H9 (cell line): ENCODE measurements at regions not wholly inside any gene's neighbourhood (a gene's known extent, or its start where the extent isn't known, plus 50 kb on each side); places are given as distances from the start of the nearest gene placed in this dataset.

Experiments
- DNase-seq: peaks from one replicate; pipeline ENCODE4 v3.0.0-alpha.2; 2017
- H2AFZ ChIP-seq: one replicate; pipeline ENCODE4 v1.6.1; 2013; ENCODE audit warnings: mild to moderate bottlenecking, low read length, control low read depth, moderate library complexity
- H2AK5ac ChIP-seq: 2 replicates; pipeline ENCODE4 v1.6.1; 2013; ENCODE audit warnings: low read length, control low read depth, mixed read lengths; ENCODE audit not compliant: insufficient read length
- H2BK120ac ChIP-seq: one replicate; pipeline ENCODE4 v1.6.1; 2013; ENCODE audit warnings: low read depth, mild to moderate bottlenecking, low read length, control low read depth, inconsistent platforms; ENCODE audit not compliant: poor library complexity, severe bottlenecking
- H2BK12ac ChIP-seq: 2 replicates; pipeline ENCODE4 v1.6.1; 2013; ENCODE audit warnings: low read length, control low read depth, mixed read lengths, low read depth; ENCODE audit not compliant: insufficient read length
- H2BK15ac ChIP-seq: 2 replicates; pipeline ENCODE4 v1.6.1; 2013; ENCODE audit warnings: low read depth, low read length, control low read depth
- H2BK20ac ChIP-seq: one replicate; pipeline ENCODE4 v1.6.1; 2013; ENCODE audit warnings: low read depth, mild to moderate bottlenecking, low read length, control low read depth, inconsistent platforms; ENCODE audit not compliant: poor library complexity, severe bottlenecking
- H2BK5ac ChIP-seq: 2 replicates; pipeline ENCODE4 v1.6.1; 2013; ENCODE audit warnings: low read length, control low read depth, mixed read lengths; ENCODE audit not compliant: insufficient read length
- H3K14ac ChIP-seq: 2 replicates; pipeline ENCODE4 v1.6.1; 2013; ENCODE audit warnings: low read length, control low read depth; ENCODE audit not compliant: insufficient read depth
- H3K18ac ChIP-seq: 2 replicates; pipeline ENCODE4 v1.6.1; 2013; ENCODE audit warnings: low read depth, mild to moderate bottlenecking, mixed read lengths, low read length, control low read depth; ENCODE audit not compliant: insufficient read length
- H3K23ac ChIP-seq: 2 replicates; pipeline ENCODE4 v1.6.1; 2013; ENCODE audit warnings: low read length, control low read depth, mixed read lengths, low read depth; ENCODE audit not compliant: insufficient read length
- H3K23me2 ChIP-seq: 2 replicates; pipeline ENCODE4 v1.6.1; 2013; ENCODE audit warnings: low read depth, mild to moderate bottlenecking, mixed read lengths, low read length, control low read depth; ENCODE audit not compliant: insufficient read length, poor library complexity, severe bottlenecking
- H3K27ac ChIP-seq: 2 replicates; pipeline ENCODE4 v1.5.1; 2013; ENCODE audit warnings: low read length, control low read depth, mixed read lengths, low read depth; ENCODE audit not compliant: insufficient read length
- H3K27me3 ChIP-seq: 2 replicates; pipeline ENCODE4 v1.6.1; 2013; ENCODE audit warnings: low read length, control low read depth, inconsistent platforms; ENCODE audit not compliant: insufficient read depth
- H3K4ac ChIP-seq: 2 replicates; pipeline ENCODE4 v1.6.1; 2013; ENCODE audit warnings: low read depth, mild to moderate bottlenecking, control low read depth, inconsistent platforms, low read length, moderate library complexity
- H3K4me1 ChIP-seq: 2 replicates; pipeline ENCODE4 v1.6.1; 2013; ENCODE audit warnings: low read length, control low read depth, inconsistent platforms; ENCODE audit not compliant: insufficient read depth
- H3K4me2 ChIP-seq: 2 replicates; pipeline ENCODE4 v1.6.1; 2013; ENCODE audit warnings: low read length, control low read depth, mixed read lengths; ENCODE audit not compliant: insufficient read length, insufficient read depth
- H3K56ac ChIP-seq: 2 replicates; pipeline ENCODE4 v1.6.1; 2013; ENCODE audit warnings: low read depth, mild to moderate bottlenecking, mixed read lengths, low read length, control low read depth; ENCODE audit not compliant: insufficient read length
- H3K79me1 ChIP-seq: 2 replicates; pipeline ENCODE4 v1.6.1; 2013; ENCODE audit warnings: low read depth, mild to moderate bottlenecking, moderate library complexity, low read length, control low read depth, inconsistent platforms; ENCODE audit not compliant: insufficient read depth, poor library complexity, severe bottlenecking
- H3K79me2 ChIP-seq: 2 replicates; pipeline ENCODE4 v1.6.1; 2013; ENCODE audit warnings: low read length, control low read depth, inconsistent platforms; ENCODE audit not compliant: insufficient read depth
- H3K9ac ChIP-seq: 2 replicates; pipeline ENCODE4 v1.6.1; 2013; ENCODE audit warnings: low read length, control low read depth, mixed read lengths; ENCODE audit not compliant: insufficient read length; ENCODE audit errors: extremely low read depth
- H3K9me3 ChIP-seq: one replicate; pipeline ENCODE4 v1.6.1; 2013; ENCODE audit warnings: low read depth, low read length, inconsistent platforms; ENCODE audit not compliant: control insufficient read depth
- H3T11ph ChIP-seq: one replicate; pipeline ENCODE4 v1.6.1; 2013; ENCODE audit warnings: mild to moderate bottlenecking, low read length, control low read depth, inconsistent platforms
- H4K20me1 ChIP-seq: one replicate; pipeline ENCODE4 v1.6.1; 2013; ENCODE audit not compliant: control insufficient read depth, insufficient read length, insufficient read depth
- H4K5ac ChIP-seq: 2 replicates; pipeline ENCODE4 v1.6.1; 2013; ENCODE audit warnings: low read depth, mild to moderate bottlenecking, mixed read lengths, low read length, control low read depth; ENCODE audit not compliant: insufficient read length
- H4K8ac ChIP-seq: replicated peaks from 2 replicates; pipeline ENCODE4 v1.6.1; 2013; ENCODE audit warnings: low read length, control low read depth, mixed read lengths, low read depth; ENCODE audit not compliant: insufficient read length
- H4K91ac ChIP-seq: 2 replicates; pipeline ENCODE4 v1.6.1; 2013; ENCODE audit warnings: low read depth, mild to moderate bottlenecking, moderate library complexity, mixed read lengths, low read length, control low read depth; ENCODE audit not compliant: insufficient read length
- H3K27ac Mint-ChIP-seq, 3 experiments: 2 replicates in 2 of 3; 3 replicates in 1 of 3; pipeline ENCODE4 v1.8.0; 2020 to 2021; ENCODE audit warnings: mixed read lengths in 3 of 3, mild to moderate bottlenecking in 1 of 3, moderate library complexity in 1 of 3
- H3K27me3 Mint-ChIP-seq: 2 replicates; pipeline ENCODE4 v1.8.0; 2021; ENCODE audit warnings: low read depth, mild to moderate bottlenecking, moderate library complexity, mixed read lengths
- H3K36me3 Mint-ChIP-seq, 3 experiments: 2 replicates in 2 of 3; 3 replicates in 1 of 3; pipeline ENCODE4 v1.8.0; 2020 to 2021; ENCODE audit warnings: low read depth in 3 of 3, mixed read lengths in 3 of 3; ENCODE audit not compliant: insufficient read depth in 1 of 3
- H3K4me1 Mint-ChIP-seq, 2 experiments: 2 replicates each; pipeline ENCODE4 v1.8.0; 2020; ENCODE audit warnings: mixed read lengths in 2 of 2
- H3K4me3 Mint-ChIP-seq, 2 experiments: 2 replicates in 1 of 2; 3 replicates in 1 of 2; pipeline ENCODE4 v1.8.0; 2020 to 2021; ENCODE audit warnings: mild to moderate bottlenecking in 2 of 2, mixed read lengths in 2 of 2, moderate library complexity in 1 of 2
- H3K9me3 Mint-ChIP-seq, 2 experiments: 2 replicates in 1 of 2; 3 replicates in 1 of 2; pipeline ENCODE4 v1.8.0; 2020; ENCODE audit warnings: mild to moderate bottlenecking in 2 of 2, mixed read lengths in 2 of 2, moderate library complexity in 1 of 2
- WGBS: extraction: QIAGEN DNeasy Blood & Tissue Kit; methylation state at CpG from one replicate; pipeline ENCODE4 v1.1.7; 2013; ENCODE audit warnings: missing lambda C conversion rate, low lambda C conversion rate, mixed read lengths; ENCODE audit not compliant: insufficient read length; ENCODE audit errors: extremely low coverage; 5-methylcytosine and 5-hydroxymethylcytosine counted together
- TF ChIP-seq, protein P1 (sequence below): fragments of 200-600 bp; sonication (generic); conservative IDR thresholded peaks from 3 replicates; pipeline ENCODE4 v1.8.0; 2021; ENCODE audit warnings: antibody characterized with exemption, mild to moderate bottlenecking

DNA sequence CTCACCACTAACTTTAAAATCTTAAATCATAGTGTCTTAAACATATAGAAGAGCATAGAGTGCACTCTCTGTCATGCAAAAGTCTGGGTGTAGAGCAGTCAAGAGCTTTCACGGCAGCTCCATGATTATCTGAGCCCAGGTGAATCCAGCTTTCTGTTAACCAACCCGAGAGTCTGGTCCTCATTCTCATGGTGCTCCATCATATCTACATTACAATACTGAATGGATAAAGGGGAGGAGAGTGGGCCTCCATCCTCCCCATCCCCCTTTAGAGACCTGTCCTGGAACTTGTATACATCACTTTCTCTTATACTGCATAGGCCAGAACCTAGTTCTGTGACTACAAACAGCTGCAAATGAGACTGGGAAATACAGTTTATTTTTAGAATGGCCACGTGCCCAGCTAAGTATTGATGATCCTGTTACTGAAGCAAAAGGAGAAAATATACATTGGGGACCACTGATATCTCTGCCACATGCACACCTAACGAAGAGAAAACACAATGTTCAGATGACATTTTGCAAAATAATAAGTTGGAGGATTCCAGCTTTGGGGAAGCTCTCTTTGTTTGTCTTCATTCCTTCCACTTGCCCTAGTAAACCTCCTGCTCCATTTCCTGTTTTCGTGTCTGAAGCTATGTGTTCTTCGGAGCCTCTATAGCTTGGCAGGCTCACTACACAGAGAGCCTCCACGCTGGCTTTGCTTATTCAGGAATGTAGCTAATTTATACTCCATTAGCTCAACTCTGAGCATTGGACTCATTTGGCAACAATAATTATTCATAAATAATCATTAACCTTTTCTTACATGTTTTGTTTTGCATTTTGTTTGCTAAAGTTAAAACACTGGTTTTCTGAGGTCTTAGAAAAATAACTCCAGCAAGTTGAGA is 110.1 kb downstream of the IYD start:
- no peak overlapping the region for H3K9ac ChIP-seq
- no peak overlapping the region for H4K5ac ChIP-seq
- H2BK12ac ChIP-seq: no peak overlapping the region
- Mint-ChIP-seq H3K27me3 (no peaks in the 10 kb centered on the region), H3K36me3 (peaks cover 0 to 1% (median 0%) of the 10 kb centered on the region in 3 experiments; a peak in 1 of 7 replicates), H3K27ac (peak overlapping the region in 2 of 3 experiments; percentile 17 to 68; a peak in 4 of 7 replicates), H3K9me3 (peaks cover 2 to 4% of the 10 kb centered on the region in 2 experiments; a peak in 3 of 5 replicates), H3K4me3 (no peak overlapping the region), H3K4me1 (peaks cover 15 to 17% of the 10 kb centered on the region in 2 experiments)
- no peak overlapping the region for H2BK20ac ChIP-seq
- H3K79me1 ChIP-seq: no peaks in the 10 kb centered on the region
- peaks cover 3% of the 10 kb centered on the region; the same call in 1 of the 2 replicates for H3K4me1 ChIP-seq
- no CpG with 5 or more reads among the region's 7 CpGs for WGBS
- no peak overlapping the region for H3K56ac ChIP-seq
- no peaks in the 10 kb centered on the region for H3K9me3 ChIP-seq
- H3K23ac ChIP-seq: no peak overlapping the region
- H4K8ac ChIP-seq: no peak overlapping the region
- H2AFZ ChIP-seq: no peak overlapping the region
- no peak overlapping the region for H3K18ac ChIP-seq
- H3K4me2 ChIP-seq: peak overlapping the region; percentile 6
- H2BK15ac ChIP-seq: no peak overlapping the region
- no peak overlapping the region for H2BK5ac ChIP-seq
- no peak overlapping the region for H3K4ac ChIP-seq
- H2BK120ac ChIP-seq: no peak overlapping the region
- TF ChIP-seq, protein P1, sequence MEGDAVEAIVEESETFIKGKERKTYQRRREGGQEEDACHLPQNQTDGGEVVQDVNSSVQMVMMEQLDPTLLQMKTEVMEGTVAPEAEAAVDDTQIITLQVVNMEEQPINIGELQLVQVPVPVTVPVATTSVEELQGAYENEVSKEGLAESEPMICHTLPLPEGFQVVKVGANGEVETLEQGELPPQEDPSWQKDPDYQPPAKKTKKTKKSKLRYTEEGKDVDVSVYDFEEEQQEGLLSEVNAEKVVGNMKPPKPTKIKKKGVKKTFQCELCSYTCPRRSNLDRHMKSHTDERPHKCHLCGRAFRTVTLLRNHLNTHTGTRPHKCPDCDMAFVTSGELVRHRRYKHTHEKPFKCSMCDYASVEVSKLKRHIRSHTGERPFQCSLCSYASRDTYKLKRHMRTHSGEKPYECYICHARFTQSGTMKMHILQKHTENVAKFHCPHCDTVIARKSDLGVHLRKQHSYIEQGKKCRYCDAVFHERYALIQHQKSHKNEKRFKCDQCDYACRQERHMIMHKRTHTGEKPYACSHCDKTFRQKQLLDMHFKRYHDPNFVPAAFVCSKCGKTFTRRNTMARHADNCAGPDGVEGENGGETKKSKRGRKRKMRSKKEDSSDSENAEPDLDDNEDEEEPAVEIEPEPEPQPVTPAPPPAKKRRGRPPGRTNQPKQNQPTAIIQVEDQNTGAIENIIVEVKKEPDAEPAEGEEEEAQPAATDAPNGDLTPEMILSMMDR: no peak
- H3K14ac ChIP-seq: no peak overlapping the region
- no peak overlapping the region for H3K27ac ChIP-seq
- no peak for DNase-seq
- no peaks in the 10 kb centered on the region for H3K79me2 ChIP-seq
- H4K91ac ChIP-seq: no peak overlapping the region
- no peak overlapping the region for H2AK5ac ChIP-seq
- H4K20me1 ChIP-seq: no peaks in the 10 kb centered on the region
- H3K23me2 ChIP-seq: no peaks in the 10 kb centered on the region
- H3K27me3 ChIP-seq: no peaks in the 10 kb centered on the region
- H3T11ph ChIP-seq: no peak overlapping the region
